ENCODE measurements at regions not wholly inside any gene's neighbourhood (a gene's known extent, or its start where the extent isn't known, plus 50 kb on each side); places are given as distances from the start of the nearest gene placed in this dataset.

DNA sequence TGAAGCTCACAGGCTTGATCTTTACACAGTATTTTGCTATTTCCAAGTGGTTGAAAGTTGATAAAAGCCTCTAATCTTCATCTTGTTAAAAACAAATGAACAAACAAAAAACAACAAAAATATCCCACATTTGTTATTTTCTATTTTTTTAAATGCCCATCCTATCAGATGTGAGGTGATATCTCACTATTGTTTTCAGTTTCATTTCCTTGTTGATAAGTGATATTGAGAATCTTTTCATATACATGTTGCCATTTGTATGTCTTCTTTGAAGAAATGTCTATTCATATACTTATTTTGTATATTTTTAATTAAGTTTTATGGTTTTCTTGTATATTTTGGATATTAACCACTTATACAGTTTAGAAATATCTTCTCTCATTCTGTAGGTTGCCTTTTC, 175.8 kb downstream of the CALCRL start:
- ATAC-seq (no peak), FAIRE-seq (no peak), DNase-seq (ENCODE audit: extremely low read depth in 1 of 4, low spot score in 3 of 4) (no peak)
- Histone ChIP-seq H2AFZ (ENCODE audit: low read depth, low read length) (no peak overlapping the region), H3K79me2 (ENCODE audit: control insufficient read depth, insufficient read depth, low read length) (no peaks in the 10 kb centered on the region), H3K9ac (ENCODE audit: insufficient read depth in 1 of 2, low read depth in 2 of 2, low read length in 2 of 2) (no peak overlapping the region), H3K27ac (ENCODE audit: extremely low read depth, low read depth, low read length) (no peak overlapping the region), H4K20me1 (replicated peaks; ENCODE audit: control insufficient read depth, insufficient read depth, low read length) (no peaks in the 10 kb centered on the region), H3K9me3 (replicated peaks; ENCODE audit: control insufficient read depth, insufficient read depth, low read depth, low read length) (no peaks in the 10 kb centered on the region), H3K4me3 (no peak overlapping the region), H3K36me3 (ENCODE audit: control insufficient read depth, insufficient read depth, low read length) (no peaks in the 10 kb centered on the region), H3K27me3 (ENCODE audit: control insufficient read depth in 2 of 2, insufficient read depth in 2 of 2, low read length in 2 of 2) (no peaks in the 10 kb centered on the region), H3K9me1 (ENCODE audit: control insufficient read depth, insufficient read depth, low read length) (no peaks in the 10 kb centered on the region), H3K4me2 (ENCODE audit: insufficient read depth, low read length) (no peak overlapping the region), H3K4me1 (replicated peaks in 1 of 2; ENCODE audit: control insufficient read depth in 2 of 2, insufficient read depth in 2 of 2, low read length in 2 of 2) (no peaks in the 10 kb centered on the region)
- no TSS peak for BruUV-seq (replicated peaks)
- in situ Hi-C loops (cut with MboI) (no loop called here), intact Hi-C loops (cut with micrococcal nuclease) (no loop called here)
- ChIA-PET CTCF (ENCODE audit: low intra/inter-chr PET ratio) (no interaction called here), POLR2A (no interaction called here)
- TF ChIP-seq, protein P1, sequence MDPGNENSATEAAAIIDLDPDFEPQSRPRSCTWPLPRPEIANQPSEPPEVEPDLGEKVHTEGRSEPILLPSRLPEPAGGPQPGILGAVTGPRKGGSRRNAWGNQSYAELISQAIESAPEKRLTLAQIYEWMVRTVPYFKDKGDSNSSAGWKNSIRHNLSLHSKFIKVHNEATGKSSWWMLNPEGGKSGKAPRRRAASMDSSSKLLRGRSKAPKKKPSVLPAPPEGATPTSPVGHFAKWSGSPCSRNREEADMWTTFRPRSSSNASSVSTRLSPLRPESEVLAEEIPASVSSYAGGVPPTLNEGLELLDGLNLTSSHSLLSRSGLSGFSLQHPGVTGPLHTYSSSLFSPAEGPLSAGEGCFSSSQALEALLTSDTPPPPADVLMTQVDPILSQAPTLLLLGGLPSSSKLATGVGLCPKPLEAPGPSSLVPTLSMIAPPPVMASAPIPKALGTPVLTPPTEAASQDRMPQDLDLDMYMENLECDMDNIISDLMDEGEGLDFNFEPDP (CRISPR knock-in tag; IDR thresholded peaks at IDR 0.05) = no peak
- TF ChIP-seq, protein P2, sequence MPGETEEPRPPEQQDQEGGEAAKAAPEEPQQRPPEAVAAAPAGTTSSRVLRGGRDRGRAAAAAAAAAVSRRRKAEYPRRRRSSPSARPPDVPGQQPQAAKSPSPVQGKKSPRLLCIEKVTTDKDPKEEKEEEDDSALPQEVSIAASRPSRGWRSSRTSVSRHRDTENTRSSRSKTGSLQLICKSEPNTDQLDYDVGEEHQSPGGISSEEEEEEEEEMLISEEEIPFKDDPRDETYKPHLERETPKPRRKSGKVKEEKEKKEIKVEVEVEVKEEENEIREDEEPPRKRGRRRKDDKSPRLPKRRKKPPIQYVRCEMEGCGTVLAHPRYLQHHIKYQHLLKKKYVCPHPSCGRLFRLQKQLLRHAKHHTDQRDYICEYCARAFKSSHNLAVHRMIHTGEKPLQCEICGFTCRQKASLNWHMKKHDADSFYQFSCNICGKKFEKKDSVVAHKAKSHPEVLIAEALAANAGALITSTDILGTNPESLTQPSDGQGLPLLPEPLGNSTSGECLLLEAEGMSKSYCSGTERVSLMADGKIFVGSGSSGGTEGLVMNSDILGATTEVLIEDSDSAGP (CRISPR knock-in tag; IDR thresholded peaks at IDR 0.05) = no peak
- TF ChIP-seq, protein P3, sequence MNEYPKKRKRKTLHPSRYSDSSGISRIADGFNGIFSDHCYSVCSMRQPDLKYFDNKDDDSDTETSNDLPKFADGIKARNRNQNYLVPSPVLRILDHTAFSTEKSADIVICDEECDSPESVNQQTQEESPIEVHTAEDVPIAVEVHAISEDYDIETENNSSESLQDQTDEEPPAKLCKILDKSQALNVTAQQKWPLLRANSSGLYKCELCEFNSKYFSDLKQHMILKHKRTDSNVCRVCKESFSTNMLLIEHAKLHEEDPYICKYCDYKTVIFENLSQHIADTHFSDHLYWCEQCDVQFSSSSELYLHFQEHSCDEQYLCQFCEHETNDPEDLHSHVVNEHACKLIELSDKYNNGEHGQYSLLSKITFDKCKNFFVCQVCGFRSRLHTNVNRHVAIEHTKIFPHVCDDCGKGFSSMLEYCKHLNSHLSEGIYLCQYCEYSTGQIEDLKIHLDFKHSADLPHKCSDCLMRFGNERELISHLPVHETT (CRISPR knock-in tag; conservative IDR thresholded peaks at IDR 0.05 in 1 of 2, IDR thresholded peaks at IDR 0.05 in 1 of 2) = no peak
- TF ChIP-seq GMEB1 (CRISPR knock-in tag; IDR thresholded peaks at IDR 0.05) (no peak), NRF1 (conservative IDR thresholded peaks at IDR 0.05 in 1 of 2, IDR thresholded peaks at IDR 0.05 in 1 of 2) (no peak), ZNF143 (CRISPR knock-in tag; IDR thresholded peaks at IDR 0.05) (no peak), GABPB1 (CRISPR knock-in tag; IDR thresholded peaks at IDR 0.05) (no peak), TAL1 (IDR thresholded peaks at IDR 0.05) (no peak), ZNF395 (CRISPR knock-in tag; IDR thresholded peaks at IDR 0.05) (no peak), ZNF175 (CRISPR knock-in tag; IDR thresholded peaks at IDR 0.05; ENCODE audit: low read depth) (no peak), TCF7 (IDR thresholded peaks at IDR 0.05; ENCODE audit: borderline replicate concordance) (no peak), CBFA2T2 (conservative IDR thresholded peaks at IDR 0.05) (no peak)
- TF ChIP-seq, protein P4, sequence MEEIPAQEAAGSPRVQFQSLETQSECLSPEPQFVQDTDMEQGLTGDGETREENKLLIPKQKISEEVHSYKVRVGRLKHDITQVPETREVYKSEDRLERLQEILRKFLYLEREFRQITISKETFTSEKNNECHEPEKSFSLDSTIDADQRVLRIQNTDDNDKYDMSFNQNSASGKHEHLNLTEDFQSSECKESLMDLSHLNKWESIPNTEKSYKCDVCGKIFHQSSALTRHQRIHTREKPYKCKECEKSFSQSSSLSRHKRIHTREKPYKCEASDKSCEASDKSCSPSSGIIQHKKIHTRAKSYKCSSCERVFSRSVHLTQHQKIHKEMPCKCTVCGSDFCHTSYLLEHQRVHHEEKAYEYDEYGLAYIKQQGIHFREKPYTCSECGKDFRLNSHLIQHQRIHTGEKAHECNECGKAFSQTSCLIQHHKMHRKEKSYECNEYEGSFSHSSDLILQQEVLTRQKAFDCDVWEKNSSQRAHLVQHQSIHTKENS (CRISPR knock-in tag; IDR thresholded peaks at IDR 0.05) = no peak

Measured in K562 (cell line).